ENCODE measurements at regions not wholly inside any gene's neighbourhood (a gene's known extent, or its start where the extent isn't known, plus 50 kb on each side); places are given as distances from the start of the nearest gene placed in this dataset.

- Histone ChIP-seq H3K27me3 (no peaks in the 10 kb centered on the region), H3K9me2 (replicated peaks; ENCODE audit: insufficient read depth) (no peaks in the 10 kb centered on the region), H3K36me3 (replicated peaks; ENCODE audit: insufficient read depth, low read depth) (no peaks in the 10 kb centered on the region), H3K4me3 (no peak overlapping the region), H4K20me1 (ENCODE audit: insufficient read depth, poor library complexity, severe bottlenecking) (no peaks in the 10 kb centered on the region), H3K4me1 (ENCODE audit: insufficient read depth) (no peaks in the 10 kb centered on the region), H3K79me2 (no peaks in the 10 kb centered on the region), H2AFZ (no peak overlapping the region), H3K4me2 (no peak overlapping the region), H3K9me3 (ENCODE audit: low read depth) (peaks cover 5% of the 10 kb centered on the region), H3K27ac (no peak overlapping the region)
- no peak for TF ChIP-seq CTCF (IDR thresholded peaks at IDR 0.05; ENCODE audit: poor library complexity)
- TF ChIP-seq EZH2phosphoT487 (IDR thresholded peaks at IDR 0.05; ENCODE audit: low read depth, severe bottlenecking, unreplicated experiment) = no peak
- TF ChIP-seq EZH2 (IDR thresholded peaks at IDR 0.05; ENCODE audit: borderline replicate concordance) = no peak
- no peak for DNase-seq (ENCODE audit: low spot score)
- WGBS (ENCODE audit: low lambda C conversion rate, missing lambda C conversion rate) = 85% methylated on average over 2 of the region's 2 CpGs
These were observed 535.8 kb downstream of the EFNA5 start for GRCh38 chr5:107134931-107135330.

- H3K79me2 ChIP-seq = no peaks in the 10 kb centered on the region
- WGBS (ENCODE audit: low lambda C conversion rate, missing lambda C conversion rate) = 64% methylated on average over 1 of the region's 1 CpG
These were observed 541.7 kb downstream of the EFNA5 start for GRCh38 chr5:107129051-107129450.

DNA sequence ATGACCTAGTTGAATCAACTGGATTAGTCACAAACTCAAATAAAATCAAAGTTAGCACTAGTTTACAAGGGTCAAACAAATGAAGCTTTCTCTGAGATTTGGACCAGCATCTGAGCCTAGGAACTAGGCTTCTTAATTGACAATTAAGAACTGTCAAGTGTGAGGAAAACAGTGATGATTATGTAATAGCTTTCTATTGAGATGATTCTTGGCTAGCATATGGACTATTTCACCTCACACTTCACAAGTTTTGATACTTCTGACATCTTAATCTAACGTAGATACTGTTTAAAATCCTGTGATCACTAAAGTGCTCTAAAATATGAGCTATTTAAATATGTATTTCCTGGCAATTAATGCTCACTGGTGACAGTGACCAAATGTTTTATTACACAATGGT, 542.9 kb downstream of the EFNA5 start:
- no peaks in the 10 kb centered on the region for H4K20me1 ChIP-seq (ENCODE audit: insufficient read depth, poor library complexity, severe bottlenecking)
- no peak for DNase-seq (ENCODE audit: low spot score)
- no peak for TF ChIP-seq CTCF (IDR thresholded peaks at IDR 0.05; ENCODE audit: poor library complexity)
- no peak for TF ChIP-seq EZH2phosphoT487 (IDR thresholded peaks at IDR 0.05; ENCODE audit: low read depth, severe bottlenecking, unreplicated experiment)
- no peak for TF ChIP-seq EZH2 (IDR thresholded peaks at IDR 0.05; ENCODE audit: borderline replicate concordance)
- H3K9me2 ChIP-seq (replicated peaks; ENCODE audit: insufficient read depth) = no peaks in the 10 kb centered on the region
- H3K27ac ChIP-seq = no peak overlapping the region
- no peaks in the 10 kb centered on the region for H3K79me2 ChIP-seq
- no peaks in the 10 kb centered on the region for H3K27me3 ChIP-seq
- H2AFZ ChIP-seq = no peak overlapping the region
- WGBS (ENCODE audit: low lambda C conversion rate, missing lambda C conversion rate) = 70% methylated on average over 1 of the region's 1 CpG
- no peak overlapping the region for H3K4me2 ChIP-seq
- no peak overlapping the region for H3K4me3 ChIP-seq
- peaks cover 3% of the 10 kb centered on the region for H3K9me3 ChIP-seq (ENCODE audit: low read depth)
- no peaks in the 10 kb centered on the region for H3K36me3 ChIP-seq (replicated peaks; ENCODE audit: insufficient read depth, low read depth)
- H3K4me1 ChIP-seq (ENCODE audit: insufficient read depth) = no peaks in the 10 kb centered on the region

More at GRCh38 chr5:107129051-107129450, 541.7 kb downstream of the EFNA5 start:
- DNase-seq (ENCODE audit: low spot score) = no peak
- Histone ChIP-seq H3K9me3 (ENCODE audit: low read depth) (peaks cover 5% of the 10 kb centered on the region), H3K4me1 (ENCODE audit: insufficient read depth) (no peaks in the 10 kb centered on the region), H2AFZ (no peak overlapping the region), H4K20me1 (ENCODE audit: insufficient read depth, poor library complexity, severe bottlenecking) (no peaks in the 10 kb centered on the region), H3K36me3 (replicated peaks; ENCODE audit: insufficient read depth, low read depth) (no peaks in the 10 kb centered on the region), H3K27ac (no peak overlapping the region), H3K4me3 (no peak overlapping the region), H3K27me3 (no peaks in the 10 kb centered on the region), H3K9me2 (replicated peaks; ENCODE audit: insufficient read depth) (no peaks in the 10 kb centered on the region), H3K4me2 (no peak overlapping the region)
- TF ChIP-seq EZH2 (IDR thresholded peaks at IDR 0.05; ENCODE audit: borderline replicate concordance) = no peak
- TF ChIP-seq CTCF (IDR thresholded peaks at IDR 0.05; ENCODE audit: poor library complexity) = no peak
- TF ChIP-seq EZH2phosphoT487 (IDR thresholded peaks at IDR 0.05; ENCODE audit: low read depth, severe bottlenecking, unreplicated experiment) = no peak

DNA sequence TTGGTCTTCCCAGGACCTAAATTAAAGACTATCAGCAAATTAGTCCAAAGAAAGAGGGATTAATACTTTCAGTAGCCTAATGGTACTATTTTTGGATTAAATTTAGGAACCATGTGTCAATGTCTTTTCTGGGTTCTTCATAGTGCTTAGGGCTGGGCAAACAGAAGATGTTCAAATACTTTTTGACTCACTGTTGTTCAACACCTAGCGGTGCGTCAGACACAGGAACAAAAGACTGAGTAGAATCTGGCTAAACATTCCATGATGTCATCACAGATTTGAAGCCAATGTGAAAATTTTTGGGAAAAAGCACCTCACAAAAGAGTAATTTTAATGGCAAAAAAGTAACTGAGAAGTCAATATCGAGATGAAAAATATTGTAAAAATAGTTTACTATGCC, 544.4 kb downstream of the EFNA5 start:
- H2AFZ ChIP-seq = no peak overlapping the region
- H3K9me2 ChIP-seq (replicated peaks; ENCODE audit: insufficient read depth) = no peaks in the 10 kb centered on the region
- H3K4me3 ChIP-seq = no peak overlapping the region
- no peaks in the 10 kb centered on the region for H4K20me1 ChIP-seq (ENCODE audit: insufficient read depth, poor library complexity, severe bottlenecking)
- H3K27ac ChIP-seq = no peak overlapping the region
- 94% methylated on average over 3 of the region's 3 CpGs for WGBS (ENCODE audit: low lambda C conversion rate, missing lambda C conversion rate)
- H3K36me3 ChIP-seq (replicated peaks; ENCODE audit: insufficient read depth, low read depth) = no peaks in the 10 kb centered on the region
- TF ChIP-seq EZH2 (IDR thresholded peaks at IDR 0.05; ENCODE audit: borderline replicate concordance) (no peak), CTCF (IDR thresholded peaks at IDR 0.05; ENCODE audit: poor library complexity) (no peak), EZH2phosphoT487 (IDR thresholded peaks at IDR 0.05; ENCODE audit: low read depth, severe bottlenecking, unreplicated experiment) (no peak)
- no peaks in the 10 kb centered on the region for H3K27me3 ChIP-seq
- no peaks in the 10 kb centered on the region for H3K79me2 ChIP-seq
- H3K4me1 ChIP-seq (ENCODE audit: insufficient read depth) = no peaks in the 10 kb centered on the region
- no peak for DNase-seq (ENCODE audit: low spot score)
- H3K4me2 ChIP-seq = no peak overlapping the region
- no peaks in the 10 kb centered on the region for H3K9me3 ChIP-seq (ENCODE audit: low read depth)
